SK-N-SH (cell line): ENCODE measurements at regions not wholly inside any gene's neighbourhood (a gene's known extent, or its start where the extent isn't known, plus 50 kb on each side); places are given as distances from the start of the nearest gene placed in this dataset.

Experiments
- CTCF ChIA-PET: fragments of 300-600, 350-600 bp; formaldehyde crosslinking; extraction: SDS; loops from one replicate; lab custom pipeline; 2021; lab: Yijun Ruan, JAX
- POLR2A ChIA-PET: fragments of 350-600 bp; sonication (Branson Sonifier 250); formaldehyde crosslinking; extraction: SDS; loops from one replicate; lab custom pipeline; 2020; ENCODE audit warnings: antibody characterized with exemption, inconsistent platforms; lab: Yijun Ruan, JAX
- DNase-seq: peaks from one replicate; pipeline ENCODE4 v3.0.0; 2012
- H2AFZ ChIP-seq: fragments of 200-600 bp; sonication (generic); 2 replicates; pipeline ENCODE4 v1.8.1; 2016; ENCODE audit warnings: antibody characterized with exemption, mild to moderate bottlenecking, low read depth
- H3F3A ChIP-seq: fragments of 200-600 bp; sonication (generic); replicated peaks from 2 replicates; pipeline ENCODE3; 2016; ENCODE audit warnings: antibody characterized with exemption, mild to moderate bottlenecking; ENCODE audit not compliant: insufficient read depth
- H3K27ac ChIP-seq, 2 experiments: fragments of 200-500 bp in 1 of 2; fragments of 200-600 bp in 1 of 2; sonication (Bioruptor generic) in 1 of 2; sonication (generic), shearing (Covaris generic) in 1 of 2; 2 replicates each; pipeline versions ENCODE4 v1.5.1 to v1.6.1; 2014 to 2016; ENCODE audit warnings: low read depth in 2 of 2, inconsistent platforms in 1 of 2, low read length in 1 of 2, mild to moderate bottlenecking in 1 of 2, mixed read lengths in 1 of 2
- H3K27me3 ChIP-seq: fragments of 200-600 bp; sonication (generic), shearing (Covaris generic); 2 replicates; pipeline ENCODE4 v1.6.1; 2016; ENCODE audit warnings: mixed run types; ENCODE audit not compliant: insufficient read depth
- H3K36me3 ChIP-seq, 2 experiments: fragments of 200-500 bp in 1 of 2; fragments of 200-600 bp in 1 of 2; sonication (Bioruptor generic) in 1 of 2; sonication (generic) in 1 of 2; replicated peaks in 1 of 2; 2 replicates each; pipeline versions ENCODE3 to v1.5.1; 2014 to 2016; ENCODE audit warnings: low read length in 1 of 2, mild to moderate bottlenecking in 1 of 2; ENCODE audit not compliant: insufficient read depth in 2 of 2, control insufficient read depth in 1 of 2
- H3K4me1 ChIP-seq, 2 experiments: fragments of 200-500 bp in 1 of 2; fragments of 200-600 bp in 1 of 2; sonication (Bioruptor generic) in 1 of 2; sonication (generic), shearing (Covaris generic) in 1 of 2; 2 replicates each; pipeline versions ENCODE4 v1.5.1 to v1.6.1; 2014 to 2016; ENCODE audit warnings: low read depth in 1 of 2, low read length in 1 of 2, mixed run types in 1 of 2; ENCODE audit not compliant: insufficient read depth in 2 of 2, control insufficient read depth in 1 of 2
- H3K4me2 ChIP-seq: fragments of 200-600 bp; sonication (generic), shearing (Covaris generic); 2 replicates; pipeline ENCODE4 v1.6.1; 2017; ENCODE audit warnings: mixed run types
- H3K4me3 ChIP-seq, 2 experiments: fragments of 200-500 bp in 1 of 2; fragments of 200-600 bp in 1 of 2; sonication (Bioruptor generic) in 1 of 2; sonication (generic), shearing (Covaris generic) in 1 of 2; 2 replicates each; pipeline versions ENCODE4 v1.5.1 to v1.8.1; 2014 to 2016; ENCODE audit warnings: low read depth in 2 of 2, inconsistent platforms in 1 of 2, low read length in 1 of 2, mild to moderate bottlenecking in 1 of 2, mixed read lengths in 1 of 2, moderate library complexity in 1 of 2
- H3K79me2 ChIP-seq: fragments of 200-600 bp; sonication (generic); 2 replicates; pipeline ENCODE4 v1.8.1; 2017; ENCODE audit warnings: mild to moderate bottlenecking; ENCODE audit not compliant: insufficient read depth
- H3K9ac ChIP-seq: fragments of 200-600 bp; sonication (generic); 2 replicates; pipeline ENCODE4 v1.6.1; 2017; ENCODE audit warnings: mixed run types
- H3K9me2 ChIP-seq: fragments of 200-600 bp; sonication (generic); 2 replicates; pipeline ENCODE4 v1.6.1; 2017; ENCODE audit warnings: mixed run types
- H3K9me3 ChIP-seq: fragments of 200-600 bp; sonication (generic); 2 replicates; pipeline ENCODE4 v1.6.1; 2017; ENCODE audit warnings: mixed run types, mild to moderate bottlenecking, moderate library complexity
- H4K20me1 ChIP-seq: fragments of 200-600 bp; sonication (generic); 2 replicates; pipeline ENCODE4 v1.6.1; 2017; ENCODE audit warnings: mild to moderate bottlenecking, mixed run types; ENCODE audit not compliant: insufficient read depth
- CHD2 ChIP-seq: fragments of 150-350 bp; IDR thresholded peaks from 2 replicates; pipeline ENCODE4 v1.6.1; 2018; ENCODE audit warnings: low read length; ENCODE audit not compliant: partially characterized antibody
- ELF1 ChIP-seq: IDR thresholded peaks from 2 replicates; pipeline ENCODE4 v1.4.0; 2012
- EP300 ChIP-seq, 2 experiments: IDR thresholded peaks; 2 replicates each; pipeline versions ENCODE4 v1.4.0 to v1.6.1; 2012; ENCODE audit warnings: borderline replicate concordance in 1 of 2, low read depth in 1 of 2, low read length in 1 of 2
- FOXJ3 ChIP-seq: sonication (generic); formaldehyde crosslinking; IDR thresholded peaks from 2 replicates; pipeline ENCODE4 v1.5.1; 2020; ENCODE audit warnings: mild to moderate bottlenecking, missing genetic modification reagents
- GABPA ChIP-seq: IDR thresholded peaks from 2 replicates; pipeline ENCODE4 v1.4.0; 2012; ENCODE audit warnings: low read depth, mild to moderate bottlenecking
- IRF3 ChIP-seq: fragments of 150-350 bp; IDR thresholded peaks from 2 replicates; pipeline ENCODE4 v1.6.1; 2016; ENCODE audit warnings: mild to moderate bottlenecking, low read depth, low read length
- MXI1 ChIP-seq: IDR thresholded peaks from 2 replicates; pipeline ENCODE4 v1.6.1; 2012; ENCODE audit warnings: mild to moderate bottlenecking, low read depth, low read length, improper control_type of control experiment
- NFIC ChIP-seq: IDR thresholded peaks from 2 replicates; pipeline ENCODE4 v1.4.0; 2012; ENCODE audit warnings: borderline replicate concordance
- POLR2AphosphoS5 ChIP-seq: IDR thresholded peaks from 2 replicates; pipeline ENCODE4 v1.6.1; 2012; ENCODE audit warnings: low read depth, low read length
- RAD21 ChIP-seq: IDR thresholded peaks from 2 replicates; pipeline ENCODE4 v1.6.1; 2012; ENCODE audit warnings: mild to moderate bottlenecking, low read length
- TCF12 ChIP-seq: IDR thresholded peaks from 2 replicates; pipeline ENCODE4 v1.4.0; 2012
- USF2 ChIP-seq: fragments of 150-350 bp; IDR thresholded peaks from 2 replicates; pipeline ENCODE4 v1.6.1; 2017; ENCODE audit warnings: antibody characterized with exemption, low read length, low read depth, borderline replicate concordance
- YY1 ChIP-seq: IDR thresholded peaks from 2 replicates; pipeline ENCODE4 v1.4.0; 2012; ENCODE audit warnings: low read depth, mild to moderate bottlenecking
- ZBTB33 ChIP-seq: IDR thresholded peaks from 2 replicates; pipeline ENCODE4 v1.4.0; 2012; ENCODE audit warnings: low read depth, borderline replicate concordance
- WGBS: methylation state at CpG from one replicate; pipeline ENCODE4 v1.1.6; 2017; ENCODE audit warnings: low lambda C conversion rate; 5-methylcytosine and 5-hydroxymethylcytosine counted together
- TF ChIP-seq, protein P1 (sequence below): IDR thresholded peaks from 2 replicates; pipeline ENCODE4 v1.6.1; 2012; ENCODE audit warnings: mild to moderate bottlenecking, low read depth, low read length, moderate library complexity
- TF ChIP-seq, protein P2 (sequence below): IDR thresholded peaks from 2 replicates; pipeline ENCODE4 v1.4.0; 2012; ENCODE audit warnings: low read depth

DNA sequence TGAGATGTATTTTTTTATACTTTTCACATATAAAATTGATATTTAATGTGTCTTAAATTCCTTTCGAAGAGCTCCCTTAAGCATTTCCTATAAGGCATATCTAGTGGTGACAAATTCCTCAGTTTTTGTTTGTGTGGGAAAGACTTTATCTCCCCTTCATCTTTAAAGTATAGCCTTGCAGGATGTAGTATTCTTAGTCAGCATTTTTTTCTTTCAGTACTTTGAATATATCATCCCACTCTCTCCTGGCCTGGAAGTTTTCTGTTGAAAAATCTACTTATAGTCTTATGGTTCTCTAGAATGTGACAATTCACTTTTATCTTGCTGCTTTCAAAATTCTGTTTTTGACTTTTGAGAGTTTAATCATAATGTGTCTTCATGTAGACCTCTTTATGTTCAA is 95.2 kb downstream of the EDEM1 start:
- Histone ChIP-seq H3F3A (no peaks in the 10 kb centered on the region), H3K79me2 (no peaks in the 10 kb centered on the region), H3K9me3 (peaks cover 16% of the 10 kb centered on the region), H3K9me2 (no peaks in the 10 kb centered on the region), H3K4me1 (no peaks in the 10 kb centered on the region), H3K27ac (no peak overlapping the region), H3K36me3 (no peaks in the 10 kb centered on the region), H3K9ac (no peak overlapping the region), H3K4me3 (no peak overlapping the region), H2AFZ (no peak overlapping the region), H4K20me1 (no peaks in the 10 kb centered on the region), H3K27me3 (no peaks in the 10 kb centered on the region), H3K4me2 (no peak overlapping the region)
- TF ChIP-seq, protein P1, sequence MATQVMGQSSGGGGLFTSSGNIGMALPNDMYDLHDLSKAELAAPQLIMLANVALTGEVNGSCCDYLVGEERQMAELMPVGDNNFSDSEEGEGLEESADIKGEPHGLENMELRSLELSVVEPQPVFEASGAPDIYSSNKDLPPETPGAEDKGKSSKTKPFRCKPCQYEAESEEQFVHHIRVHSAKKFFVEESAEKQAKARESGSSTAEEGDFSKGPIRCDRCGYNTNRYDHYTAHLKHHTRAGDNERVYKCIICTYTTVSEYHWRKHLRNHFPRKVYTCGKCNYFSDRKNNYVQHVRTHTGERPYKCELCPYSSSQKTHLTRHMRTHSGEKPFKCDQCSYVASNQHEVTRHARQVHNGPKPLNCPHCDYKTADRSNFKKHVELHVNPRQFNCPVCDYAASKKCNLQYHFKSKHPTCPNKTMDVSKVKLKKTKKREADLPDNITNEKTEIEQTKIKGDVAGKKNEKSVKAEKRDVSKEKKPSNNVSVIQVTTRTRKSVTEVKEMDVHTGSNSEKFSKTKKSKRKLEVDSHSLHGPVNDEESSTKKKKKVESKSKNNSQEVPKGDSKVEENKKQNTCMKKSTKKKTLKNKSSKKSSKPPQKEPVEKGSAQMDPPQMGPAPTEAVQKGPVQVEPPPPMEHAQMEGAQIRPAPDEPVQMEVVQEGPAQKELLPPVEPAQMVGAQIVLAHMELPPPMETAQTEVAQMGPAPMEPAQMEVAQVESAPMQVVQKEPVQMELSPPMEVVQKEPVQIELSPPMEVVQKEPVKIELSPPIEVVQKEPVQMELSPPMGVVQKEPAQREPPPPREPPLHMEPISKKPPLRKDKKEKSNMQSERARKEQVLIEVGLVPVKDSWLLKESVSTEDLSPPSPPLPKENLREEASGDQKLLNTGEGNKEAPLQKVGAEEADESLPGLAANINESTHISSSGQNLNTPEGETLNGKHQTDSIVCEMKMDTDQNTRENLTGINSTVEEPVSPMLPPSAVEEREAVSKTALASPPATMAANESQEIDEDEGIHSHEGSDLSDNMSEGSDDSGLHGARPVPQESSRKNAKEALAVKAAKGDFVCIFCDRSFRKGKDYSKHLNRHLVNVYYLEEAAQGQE = no peak
- TF ChIP-seq, protein P2, sequence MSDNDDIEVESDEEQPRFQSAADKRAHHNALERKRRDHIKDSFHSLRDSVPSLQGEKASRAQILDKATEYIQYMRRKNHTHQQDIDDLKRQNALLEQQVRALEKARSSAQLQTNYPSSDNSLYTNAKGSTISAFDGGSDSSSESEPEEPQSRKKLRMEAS = no peak
- no peak for TF ChIP-seq FOXJ3
- TF ChIP-seq ELF1 = no peak
- DNase-seq = no peak
- 91% methylated on average over 1 of the region's 1 CpG for WGBS
- ChIA-PET POLR2A (no interaction called here), CTCF (no interaction called here)

GRCh38 chr3:5285439-5285838 is 97.9 kb downstream of the EDEM1 start:
- no peaks in the 10 kb centered on the region for H3K27me3 ChIP-seq
- no peak overlapping the region for H3K4me3 ChIP-seq
- ChIA-PET CTCF (no interaction called here), POLR2A (no interaction called here)
- no peaks in the 10 kb centered on the region for H4K20me1 ChIP-seq
- H3K27ac ChIP-seq = no peak overlapping the region
- no peaks in the 10 kb centered on the region for H3K36me3 ChIP-seq
- H3K4me2 ChIP-seq = no peak overlapping the region
- peaks cover 16% of the 10 kb centered on the region; the same call in 1 of the 2 replicates for H3K9me3 ChIP-seq
- H3K4me1 ChIP-seq = no peaks in the 10 kb centered on the region
- no peaks in the 10 kb centered on the region for H3K79me2 ChIP-seq
- DNase-seq = no peak
- H3K9ac ChIP-seq = no peak overlapping the region
- H3K9me2 ChIP-seq = no peaks in the 10 kb centered on the region
- H2AFZ ChIP-seq = no peak overlapping the region
- no peaks in the 10 kb centered on the region for H3F3A ChIP-seq
- TF ChIP-seq, protein P2 = no peak
- no peak for TF ChIP-seq IRF3
- no peak for TF ChIP-seq USF2
- TF ChIP-seq, protein P1 = no peak
- no peak for TF ChIP-seq RAD21
- TF ChIP-seq GABPA = no peak
- TF ChIP-seq YY1 = no peak
- TF ChIP-seq POLR2AphosphoS5 = no peak
- TF ChIP-seq NFIC = no peak
- no peak for TF ChIP-seq ELF1
- TF ChIP-seq MXI1 = no peak
- no peak for TF ChIP-seq CHD2
- no peak for TF ChIP-seq EP300 (IDR thresholded peaks at IDR 0.05; ENCODE audit: borderline replicate concordance in 1 of 2, low read depth in 1 of 2, low read length in 1 of 2)
- TF ChIP-seq ZBTB33 = no peak
- TF ChIP-seq TCF12 = no peak
